GM18505 (cell line): ENCODE measurements at regions not wholly inside any gene's neighbourhood (a gene's known extent, or its start where the extent isn't known, plus 50 kb on each side); places are given as distances from the start of the nearest gene placed in this dataset.
A peak's percentile ranks its signal among the peaks of the same experiment; 100 is the strongest.
"Not testable (repeated sequence)": the region's sequence is repeated elsewhere in the genome, so short reads cannot be mapped to it uniquely, and the experiment has no call there.

ENCODE experiments used
- ATAC-seq: cut with Tn5 transposase; IDR thresholded peaks from one replicate; pipeline ENCODE4 v1.9.1; 2021; ENCODE audit not compliant: unreplicated experiment
- POLR2A ChIP-seq: IDR thresholded peaks from 4 replicates; pipeline ENCODE4 v1.6.1; 2011; ENCODE audit warnings: borderline replicate concordance; ENCODE audit not compliant: insufficient read depth, insufficient read length; ENCODE audit errors: extremely low read depth

DNA sequence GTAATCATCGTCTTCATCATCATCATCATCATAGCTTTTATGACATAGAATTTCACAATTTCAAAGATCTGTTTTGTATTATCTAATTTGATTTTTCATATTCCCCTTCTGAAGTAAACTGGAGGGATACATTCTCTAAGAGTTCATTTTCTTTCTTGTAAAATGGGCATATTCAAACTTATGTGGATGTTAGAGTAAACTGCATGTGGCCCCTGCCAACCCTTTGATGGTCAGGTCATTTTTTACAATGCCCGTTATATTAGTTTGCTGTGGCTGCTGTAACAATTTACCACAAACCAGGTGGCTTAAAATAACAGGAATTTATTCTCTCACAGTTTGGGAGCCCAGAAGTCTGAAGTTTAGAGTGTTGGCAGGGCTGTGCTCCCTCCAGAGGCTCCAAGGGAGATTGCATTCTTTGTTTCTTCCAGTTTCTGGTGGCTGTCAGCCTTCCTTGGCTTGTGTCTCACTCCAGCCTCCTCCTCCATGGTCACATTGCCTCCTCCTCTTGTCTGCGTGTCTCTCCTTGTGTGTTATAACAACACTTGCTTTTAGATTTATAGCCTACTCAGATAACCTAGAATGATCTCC is 127.5 kb upstream of the MMADHC start:
- no peak for TF ChIP-seq POLR2A
- ATAC-seq: peak; percentile 81

DNA sequence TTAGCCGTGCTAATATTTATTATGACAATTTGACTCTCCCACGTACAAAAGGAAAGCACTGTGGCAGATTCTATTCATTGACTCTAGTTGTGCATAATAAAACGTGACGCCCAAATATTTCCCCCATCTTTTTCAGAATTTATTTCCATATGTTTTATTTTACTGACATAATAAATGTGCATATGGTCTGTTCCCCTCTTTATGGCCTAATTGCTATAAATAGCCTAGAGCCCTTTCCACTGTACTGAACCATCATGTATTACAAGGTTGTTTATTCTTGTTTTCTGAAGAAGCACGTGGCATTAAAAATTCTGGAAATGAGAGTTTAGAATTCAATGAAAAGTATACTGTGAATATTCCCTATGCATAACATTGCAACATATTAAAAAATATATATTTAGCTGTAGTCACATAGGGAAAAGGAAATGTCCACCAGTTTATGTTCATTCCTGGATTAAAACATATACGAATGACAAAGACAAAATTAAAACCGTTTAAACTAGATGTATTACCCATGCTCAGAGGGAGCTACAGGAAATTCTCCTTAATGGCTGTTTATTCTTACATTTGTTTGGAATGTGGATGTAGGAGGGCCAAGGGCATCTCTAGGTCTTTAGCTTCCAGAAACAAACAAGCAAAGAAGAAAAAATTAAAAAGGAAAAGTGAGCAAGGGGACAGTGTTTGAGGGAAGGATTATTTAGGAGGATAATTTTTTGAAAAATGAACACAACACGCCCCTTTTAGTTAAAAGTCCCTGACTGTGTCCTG is 122.1 kb upstream of the MMADHC start:
- no peak for TF ChIP-seq POLR2A
- ATAC-seq: no peak

DNA sequence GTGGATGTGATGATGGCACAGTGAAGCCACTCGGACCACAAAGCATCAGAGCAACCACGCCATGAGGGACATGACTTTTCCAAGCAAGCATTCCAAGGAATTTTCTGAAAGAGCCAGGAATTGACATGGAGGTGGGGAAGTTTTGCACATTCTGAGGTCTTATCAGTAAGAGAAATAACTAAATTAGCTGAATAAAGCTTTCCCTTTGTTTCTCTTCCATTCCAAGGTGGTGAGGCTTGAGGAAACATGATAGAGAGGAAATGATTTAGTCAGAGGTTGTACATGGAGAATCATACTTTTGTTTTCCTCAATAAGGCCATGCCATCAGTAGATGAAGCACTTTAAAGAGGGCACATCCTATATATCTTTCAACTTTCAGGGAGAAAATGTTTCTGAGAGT is 115.7 kb upstream of the MMADHC start:
- no peak for TF ChIP-seq POLR2A
- ATAC-seq: no peak

DNA sequence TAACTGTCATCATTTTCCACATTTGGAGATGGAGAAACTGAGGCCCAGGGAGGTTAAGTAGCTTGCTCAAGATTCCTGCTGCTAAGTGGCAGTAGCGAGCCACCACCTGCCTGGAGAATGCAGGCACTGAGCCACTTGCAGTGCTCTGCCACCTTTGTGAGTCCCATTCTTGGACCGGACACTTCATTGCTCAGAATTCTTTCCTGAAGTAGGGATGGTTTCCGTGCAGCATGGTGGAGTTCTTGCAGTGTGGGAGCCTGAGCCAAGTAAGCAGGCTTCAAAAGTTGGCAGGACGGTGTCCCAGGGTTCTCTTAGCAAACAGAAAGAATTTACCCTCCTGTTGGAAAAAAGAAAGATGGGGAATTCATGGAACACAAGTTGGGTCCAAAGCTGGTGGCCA is 115.0 kb upstream of the MMADHC start:
- no peak for TF ChIP-seq POLR2A
- no peak for ATAC-seq

DNA sequence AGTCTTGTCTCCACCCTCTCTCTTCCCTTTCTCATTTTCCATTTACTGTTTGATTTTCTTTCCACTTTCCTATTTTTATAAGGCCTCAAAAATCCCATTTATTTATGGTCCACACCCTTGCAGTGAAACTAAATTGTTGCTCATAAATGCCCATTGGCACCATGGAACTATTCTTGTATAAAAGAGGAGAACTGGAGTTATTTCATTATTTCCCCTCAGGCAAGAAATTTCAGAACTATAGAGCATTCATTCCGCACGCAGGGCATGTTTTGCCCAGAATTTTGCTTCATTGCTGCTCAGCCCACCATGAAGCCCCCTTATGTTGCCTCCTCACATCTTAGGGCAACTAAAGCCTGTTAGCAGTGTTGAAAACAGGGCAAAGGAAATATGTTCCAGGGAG is 113.7 kb upstream of the MMADHC start:
- no peak for ATAC-seq
- TF ChIP-seq POLR2A: no peak

DNA sequence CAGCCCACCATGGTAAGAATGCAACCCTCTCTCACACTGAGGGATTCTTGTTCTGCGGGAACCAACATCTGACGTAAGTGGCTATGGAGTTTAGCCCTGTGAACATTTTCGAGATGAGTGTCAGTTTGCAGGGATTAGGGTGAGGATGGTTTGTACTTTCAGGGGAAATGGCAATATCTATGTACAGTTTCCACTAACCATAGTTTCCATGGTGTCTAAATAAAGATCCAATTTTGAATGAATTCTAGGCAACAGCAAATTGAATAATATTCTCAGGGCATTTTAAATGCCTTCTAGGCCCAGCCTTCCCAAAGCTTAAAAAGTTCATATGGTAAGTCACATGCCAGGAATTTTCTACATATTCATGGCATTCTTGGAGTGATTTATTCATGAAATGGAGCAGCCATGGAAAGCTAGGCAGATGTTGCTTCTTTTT is 105.4 kb upstream of the MMADHC start:
- ATAC-seq: no peak
- TF ChIP-seq POLR2A: no peak

DNA sequence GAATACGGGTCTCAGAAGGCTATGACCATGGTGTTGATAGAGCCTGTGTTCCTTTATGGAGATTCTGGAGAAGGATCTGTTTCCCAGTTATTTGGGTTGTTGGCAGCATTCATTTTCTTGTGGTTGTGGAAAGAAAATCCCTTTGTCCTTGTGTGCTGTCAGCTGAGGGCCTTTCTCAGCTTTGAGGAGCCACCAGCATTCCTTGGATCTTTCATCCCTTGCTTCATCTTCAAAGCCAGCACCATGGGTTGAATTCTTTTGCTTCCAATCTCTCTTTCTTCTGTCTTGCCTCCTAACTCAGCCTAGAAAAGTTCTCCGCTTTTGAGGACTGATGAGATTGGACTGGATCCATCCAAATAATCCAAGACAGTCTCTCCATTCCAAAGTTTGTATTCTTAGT is 103.2 kb upstream of the MMADHC start:
- no peak for ATAC-seq
- TF ChIP-seq POLR2A: no peak

DNA sequence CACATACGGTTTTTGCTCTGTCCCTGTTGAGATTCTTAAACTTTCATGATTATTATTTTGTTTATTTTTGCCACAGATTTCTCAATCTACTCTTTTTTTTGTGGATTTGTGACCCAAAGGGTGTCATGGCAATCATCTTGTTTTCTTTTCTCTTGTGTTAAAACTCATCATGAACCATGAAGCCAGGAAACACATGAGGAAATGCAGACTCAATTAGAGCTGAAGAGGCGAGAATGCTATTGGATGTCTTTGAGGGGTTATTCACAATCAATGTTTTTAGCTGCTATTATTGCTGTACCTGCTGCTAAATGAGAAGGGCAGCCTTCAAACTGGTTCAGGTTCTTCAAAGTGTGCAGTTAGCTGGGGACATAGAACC is 99.5 kb upstream of the MMADHC start:
- no peak for ATAC-seq
- no peak for TF ChIP-seq POLR2A

DNA sequence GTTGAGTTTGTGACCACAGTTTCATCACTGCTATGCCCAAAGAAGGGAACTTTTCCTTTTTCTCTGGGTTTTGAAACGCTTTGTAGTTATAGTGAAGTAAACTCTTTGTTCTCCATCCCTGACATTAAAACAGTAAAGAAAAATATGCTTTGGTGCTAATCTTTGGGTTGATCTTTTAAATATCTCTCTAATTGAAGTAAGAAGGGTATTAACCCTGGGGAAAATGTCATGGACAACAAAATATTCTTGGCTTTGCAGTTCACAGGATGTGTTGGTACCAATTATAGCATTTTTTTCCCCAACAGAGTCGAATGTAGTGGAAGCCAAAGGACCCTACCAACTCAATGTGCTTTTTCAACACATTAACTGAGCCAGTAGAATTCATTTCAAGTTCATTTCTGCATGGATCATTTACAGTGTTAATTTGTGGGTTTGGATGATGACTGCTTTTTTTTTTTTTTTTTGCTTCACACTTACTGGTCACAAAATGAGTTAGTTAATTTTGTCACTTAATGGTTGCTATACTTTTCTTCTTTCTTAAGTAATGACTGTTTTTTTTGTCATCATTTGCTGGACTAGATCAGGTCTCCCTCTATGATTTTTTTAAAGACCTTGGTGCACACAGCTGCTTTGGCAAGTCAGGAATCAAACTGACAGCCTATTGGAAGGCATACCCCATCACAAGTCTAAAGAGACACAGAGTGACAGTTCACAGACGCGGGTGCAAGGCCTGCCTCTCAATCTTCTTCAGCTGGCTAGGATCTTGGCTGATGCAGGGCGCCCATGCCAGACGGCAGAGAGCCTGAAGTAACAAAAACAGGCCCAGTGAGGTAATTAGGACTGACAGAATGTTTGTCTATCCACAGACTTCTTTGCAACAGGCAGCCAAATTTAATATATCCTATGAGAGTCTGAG is 98.8 kb upstream of the MMADHC start:
- no peak for ATAC-seq
- TF ChIP-seq POLR2A: no peak

DNA sequence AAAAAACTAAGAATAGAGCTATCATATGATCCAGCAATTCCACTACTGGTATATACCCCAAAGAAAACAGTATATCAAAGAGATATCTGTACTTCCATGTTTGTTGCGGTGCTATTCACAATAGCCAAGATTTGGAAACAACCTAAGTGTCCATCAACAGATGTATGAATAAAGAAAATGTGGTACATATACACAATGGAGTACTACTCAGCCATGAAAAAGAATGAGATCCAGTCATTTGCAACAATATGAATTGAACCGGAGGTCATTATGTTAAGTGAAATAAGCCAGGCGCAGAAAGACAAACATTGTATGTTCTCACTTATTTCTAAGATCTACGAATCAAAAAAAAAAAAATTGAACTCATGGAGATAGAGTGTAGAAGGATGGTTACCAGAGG is 97.8 kb upstream of the MMADHC start:
- ATAC-seq: not testable (repeated sequence)

DNA sequence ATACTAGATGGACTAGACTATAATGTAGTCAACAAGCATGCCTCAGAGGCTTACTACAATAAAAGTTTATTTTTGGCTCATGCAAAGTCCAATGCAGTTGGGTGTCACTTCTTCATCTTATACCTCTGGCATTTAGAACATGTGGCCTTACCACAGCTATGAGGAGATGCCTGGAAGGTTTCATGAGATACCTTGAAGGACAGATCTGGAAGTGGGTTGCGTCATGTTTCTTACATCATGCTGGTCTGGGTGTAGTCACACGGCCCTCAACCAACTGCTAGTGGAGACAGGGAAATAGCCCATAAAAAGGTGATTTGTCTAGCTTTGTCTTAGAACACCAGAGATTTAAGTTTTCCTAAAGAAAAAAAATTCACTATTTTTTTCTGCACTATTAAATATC is 91.7 kb upstream of the MMADHC start:
- no peak for ATAC-seq
- TF ChIP-seq POLR2A: no peak

DNA sequence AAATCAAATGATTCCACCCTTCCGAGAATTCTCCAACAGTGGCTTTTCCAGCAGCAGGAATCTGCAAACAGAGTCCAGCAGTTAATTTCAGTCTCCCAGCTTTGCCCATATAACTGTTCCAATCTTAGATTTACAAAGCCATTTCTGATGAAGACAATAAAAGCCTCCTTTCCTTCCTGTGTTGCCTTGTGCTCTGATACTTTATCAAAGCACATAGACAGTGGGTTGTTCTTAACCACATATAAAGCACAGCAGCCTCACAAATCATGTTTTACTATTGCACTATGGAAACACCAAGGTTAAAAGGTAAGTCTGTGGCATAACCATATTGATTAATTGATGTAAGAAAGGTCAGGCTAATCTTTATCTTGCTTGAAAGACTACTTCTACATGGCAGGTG is 89.8 kb upstream of the MMADHC start:
- TF ChIP-seq POLR2A: no peak
- no peak for ATAC-seq

DNA sequence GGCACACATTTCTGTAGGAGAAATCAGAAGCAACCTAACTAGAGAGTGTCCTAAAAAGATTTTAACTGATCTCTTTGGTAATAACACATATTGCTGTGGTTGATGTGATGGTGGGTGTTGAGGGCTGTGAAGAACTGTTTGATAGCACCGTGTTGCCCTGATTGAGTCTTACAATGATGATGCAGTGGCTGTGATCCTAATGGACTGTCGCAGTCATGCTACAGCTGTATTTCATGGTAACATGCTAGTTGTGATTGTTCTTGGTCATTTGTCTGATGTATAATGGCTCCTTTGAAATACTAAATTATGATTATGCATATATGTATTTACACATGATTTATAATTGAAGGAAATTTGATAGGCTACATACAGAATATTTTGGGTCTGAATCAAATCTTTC is 82.5 kb upstream of the MMADHC start:
- no peak for TF ChIP-seq POLR2A
- no peak for ATAC-seq
